A549 (cell line): ENCODE measurements at regions not wholly inside any gene's neighbourhood (a gene's known extent, or its start where the extent isn't known, plus 50 kb on each side); places are given as distances from the start of the nearest gene placed in this dataset.

Source experiments
- BHLHE40 ChIP-seq: IDR thresholded peaks from 2 replicates; pipeline ENCODE4 v1.6.1; 2012; ENCODE audit warnings: low read depth, low read length, inconsistent platforms
- CTCF ChIP-seq: fragments of >200 bp; sonication (Bioruptor Twin); formaldehyde crosslinking; IDR thresholded peaks from 3 replicates; pipeline ENCODE4 v1.5.1; 2016
- ELK1 ChIP-seq: fragments of 150-350 bp; IDR thresholded peaks from 2 replicates; pipeline ENCODE4 v1.6.1; 2014; ENCODE audit warnings: low read depth, mild to moderate bottlenecking, low read length
- HDAC2 ChIP-seq: fragments of 200-600 bp; sonication (generic); IDR thresholded peaks from 2 replicates; pipeline ENCODE4 v1.6.1; 2016
- MYC ChIP-seq: IDR thresholded peaks from 2 replicates; pipeline ENCODE4 v1.6.1; 2012; ENCODE audit warnings: mild to moderate bottlenecking, inconsistent platforms, low read length, improper control_type of control experiment, borderline replicate concordance
- PBX3 ChIP-seq: IDR thresholded peaks from 2 replicates; pipeline ENCODE4 v1.6.1; 2012
- POLR2A ChIP-seq: IDR thresholded peaks from 2 replicates; pipeline ENCODE4 v1.6.1; 2012; ENCODE audit warnings: mild to moderate bottlenecking, low read length
- SMC3 ChIP-seq: fragments of >200 bp; sonication (Bioruptor Twin); formaldehyde crosslinking; IDR thresholded peaks from 3 replicates; pipeline ENCODE4 v1.6.1; 2018; ENCODE audit warnings: inconsistent platforms
- TF ChIP-seq, protein P1 (sequence below): fragments of 450-650 bp; IDR thresholded peaks from 2 replicates; pipeline ENCODE4 v1.6.1; 2014; ENCODE audit warnings: antibody characterized with exemption
- TF ChIP-seq, protein P2 (sequence below): fragments of 200-600 bp; sonication (generic); IDR thresholded peaks from 2 replicates; pipeline ENCODE4 v1.6.1; 2016; ENCODE audit warnings: antibody characterized with exemption, mild to moderate bottlenecking, moderate library complexity
- TF ChIP-seq, protein P3 (sequence below): IDR thresholded peaks from 2 replicates; pipeline ENCODE4 v1.6.1; 2012
- TF ChIP-seq, protein P4 (sequence below): IDR thresholded peaks from 2 replicates; pipeline ENCODE4 v1.6.1; 2012; ENCODE audit warnings: low read depth, borderline replicate concordance

DNA sequence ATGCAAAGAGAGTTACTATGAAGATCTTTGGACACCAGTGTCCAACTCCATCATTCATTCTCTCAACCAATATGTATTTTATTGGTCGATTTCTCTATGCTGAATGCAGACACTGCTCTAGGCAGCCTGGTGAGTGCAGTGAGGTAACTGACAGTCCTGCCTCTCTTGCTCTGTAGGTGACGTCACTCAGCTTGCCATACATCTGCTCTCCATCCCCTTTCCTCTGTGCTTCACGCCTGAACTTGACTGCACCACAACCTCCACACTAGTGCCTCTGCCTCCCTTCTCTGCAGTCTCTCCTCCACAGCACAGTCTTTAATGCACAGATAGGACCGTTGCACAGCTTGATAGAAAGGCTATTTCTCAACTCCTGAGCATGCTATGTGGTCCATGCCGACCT is 344.9 kb upstream of the NOCT start:
- TF ChIP-seq POLR2A (no peak), CTCF (no peak), ELK1 (no peak), BHLHE40 (no peak), SMC3 (no peak), MYC (no peak), PBX3 (no peak), HDAC2 (no peak)
- TF ChIP-seq, protein P1, sequence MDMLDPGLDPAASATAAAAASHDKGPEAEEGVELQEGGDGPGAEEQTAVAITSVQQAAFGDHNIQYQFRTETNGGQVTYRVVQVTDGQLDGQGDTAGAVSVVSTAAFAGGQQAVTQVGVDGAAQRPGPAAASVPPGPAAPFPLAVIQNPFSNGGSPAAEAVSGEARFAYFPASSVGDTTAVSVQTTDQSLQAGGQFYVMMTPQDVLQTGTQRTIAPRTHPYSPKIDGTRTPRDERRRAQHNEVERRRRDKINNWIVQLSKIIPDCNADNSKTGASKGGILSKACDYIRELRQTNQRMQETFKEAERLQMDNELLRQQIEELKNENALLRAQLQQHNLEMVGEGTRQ: no peak
- TF ChIP-seq, protein P2, sequence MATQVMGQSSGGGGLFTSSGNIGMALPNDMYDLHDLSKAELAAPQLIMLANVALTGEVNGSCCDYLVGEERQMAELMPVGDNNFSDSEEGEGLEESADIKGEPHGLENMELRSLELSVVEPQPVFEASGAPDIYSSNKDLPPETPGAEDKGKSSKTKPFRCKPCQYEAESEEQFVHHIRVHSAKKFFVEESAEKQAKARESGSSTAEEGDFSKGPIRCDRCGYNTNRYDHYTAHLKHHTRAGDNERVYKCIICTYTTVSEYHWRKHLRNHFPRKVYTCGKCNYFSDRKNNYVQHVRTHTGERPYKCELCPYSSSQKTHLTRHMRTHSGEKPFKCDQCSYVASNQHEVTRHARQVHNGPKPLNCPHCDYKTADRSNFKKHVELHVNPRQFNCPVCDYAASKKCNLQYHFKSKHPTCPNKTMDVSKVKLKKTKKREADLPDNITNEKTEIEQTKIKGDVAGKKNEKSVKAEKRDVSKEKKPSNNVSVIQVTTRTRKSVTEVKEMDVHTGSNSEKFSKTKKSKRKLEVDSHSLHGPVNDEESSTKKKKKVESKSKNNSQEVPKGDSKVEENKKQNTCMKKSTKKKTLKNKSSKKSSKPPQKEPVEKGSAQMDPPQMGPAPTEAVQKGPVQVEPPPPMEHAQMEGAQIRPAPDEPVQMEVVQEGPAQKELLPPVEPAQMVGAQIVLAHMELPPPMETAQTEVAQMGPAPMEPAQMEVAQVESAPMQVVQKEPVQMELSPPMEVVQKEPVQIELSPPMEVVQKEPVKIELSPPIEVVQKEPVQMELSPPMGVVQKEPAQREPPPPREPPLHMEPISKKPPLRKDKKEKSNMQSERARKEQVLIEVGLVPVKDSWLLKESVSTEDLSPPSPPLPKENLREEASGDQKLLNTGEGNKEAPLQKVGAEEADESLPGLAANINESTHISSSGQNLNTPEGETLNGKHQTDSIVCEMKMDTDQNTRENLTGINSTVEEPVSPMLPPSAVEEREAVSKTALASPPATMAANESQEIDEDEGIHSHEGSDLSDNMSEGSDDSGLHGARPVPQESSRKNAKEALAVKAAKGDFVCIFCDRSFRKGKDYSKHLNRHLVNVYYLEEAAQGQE: no peak
- TF ChIP-seq, protein P3, sequence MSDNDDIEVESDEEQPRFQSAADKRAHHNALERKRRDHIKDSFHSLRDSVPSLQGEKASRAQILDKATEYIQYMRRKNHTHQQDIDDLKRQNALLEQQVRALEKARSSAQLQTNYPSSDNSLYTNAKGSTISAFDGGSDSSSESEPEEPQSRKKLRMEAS: no peak
- TF ChIP-seq, protein P4, sequence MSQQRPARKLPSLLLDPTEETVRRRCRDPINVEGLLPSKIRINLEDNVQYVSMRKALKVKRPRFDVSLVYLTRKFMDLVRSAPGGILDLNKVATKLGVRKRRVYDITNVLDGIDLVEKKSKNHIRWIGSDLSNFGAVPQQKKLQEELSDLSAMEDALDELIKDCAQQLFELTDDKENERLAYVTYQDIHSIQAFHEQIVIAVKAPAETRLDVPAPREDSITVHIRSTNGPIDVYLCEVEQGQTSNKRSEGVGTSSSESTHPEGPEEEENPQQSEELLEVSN: no peak
